Kidney glomerular epithelial cell (primary cell): ENCODE measurements at regions not wholly inside any gene's neighbourhood (a gene's known extent, or its start where the extent isn't known, plus 50 kb on each side); places are given as distances from the start of the nearest gene placed in this dataset.

Source experiments
- DNase-seq: peaks from one replicate; lab custom pipeline; 2025; lab: John Stamatoyannopoulos, UW

DNA sequence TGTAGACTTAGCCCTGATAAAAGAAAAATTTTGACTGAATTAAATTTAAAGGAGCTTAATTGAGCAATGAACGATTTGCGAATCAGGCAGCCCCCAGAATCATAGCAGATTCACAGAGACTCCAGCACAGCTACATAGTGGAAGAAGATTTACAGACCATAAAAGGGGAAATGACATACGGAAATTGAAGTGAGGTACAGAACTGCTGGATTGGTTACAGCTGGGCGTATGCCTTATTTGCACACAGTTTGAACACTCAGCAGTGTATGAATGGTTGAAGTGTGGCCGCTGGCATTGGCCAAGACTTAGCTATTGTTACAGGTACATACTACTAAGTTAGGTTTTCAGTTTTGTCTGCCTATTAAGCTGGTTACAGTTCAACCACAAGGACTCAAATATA, 433.5 kb upstream of the CELF2 start:
- DNase-seq = no peak

DNA sequence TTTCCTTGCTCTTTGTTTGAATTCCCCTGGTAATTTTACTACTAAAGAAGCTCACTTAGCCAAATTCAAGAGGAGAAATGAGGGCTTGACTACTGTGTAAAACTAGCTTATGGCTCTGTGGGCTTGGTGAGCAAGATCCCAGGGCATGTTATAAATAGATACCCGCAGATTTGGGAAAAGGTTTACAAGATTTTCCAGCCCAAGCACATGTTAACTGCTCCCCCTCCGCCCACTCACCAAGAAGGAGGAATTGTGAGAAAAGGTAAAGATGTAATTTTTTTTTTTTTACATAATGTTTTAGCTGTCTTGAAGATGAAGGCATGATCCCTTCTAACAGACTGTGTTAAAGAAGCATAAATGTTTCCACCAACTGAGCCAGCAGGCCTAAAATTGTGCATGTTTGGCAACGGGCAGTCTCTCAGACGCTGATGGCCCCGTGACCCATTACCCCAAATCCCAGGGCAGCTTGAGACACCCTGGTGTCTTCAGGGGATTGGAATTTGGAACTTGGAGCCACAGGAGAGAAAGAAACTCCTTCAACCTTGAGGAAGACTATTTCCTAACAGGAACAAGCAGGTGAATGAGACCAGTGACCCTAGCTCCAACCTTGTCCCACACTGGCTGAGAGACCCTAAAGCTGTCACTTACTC, 429.8 kb upstream of the CELF2 start:
- DNase-seq = no peak

DNA sequence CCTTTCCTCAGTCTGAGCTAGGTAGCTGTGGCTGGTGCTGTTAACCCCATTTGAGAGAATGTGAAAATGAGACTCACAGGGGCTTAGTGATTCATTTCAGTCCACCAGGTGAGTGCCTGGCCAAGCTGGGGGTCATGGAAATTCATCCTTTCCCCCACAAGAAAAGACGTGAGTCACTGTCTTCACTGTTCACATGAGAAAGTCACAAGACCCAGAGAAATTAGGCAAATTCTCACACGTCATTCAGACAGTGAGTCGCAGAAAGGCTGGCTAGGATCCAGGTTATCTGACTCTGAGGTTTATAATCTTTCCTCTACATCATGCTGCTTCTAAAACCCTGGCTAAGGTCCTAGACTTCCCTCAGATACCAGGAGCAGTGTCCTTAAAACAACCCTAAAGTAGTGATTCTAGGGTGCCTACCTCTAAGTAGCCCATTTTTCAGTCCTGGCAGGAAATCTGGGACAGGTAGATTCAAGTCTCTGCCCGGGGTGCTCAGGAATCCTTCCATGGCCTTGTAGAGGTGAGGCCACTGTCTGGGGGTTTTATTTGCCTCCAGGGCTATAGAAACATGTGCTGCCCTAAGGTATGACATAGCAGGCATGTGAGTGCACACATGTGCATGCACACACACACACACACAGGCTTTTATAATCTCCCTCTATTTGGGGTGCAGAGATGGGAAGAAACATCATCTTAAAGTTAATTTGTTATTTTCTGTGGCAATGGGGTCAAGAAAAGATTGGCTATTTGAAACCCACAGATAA, 427.9 kb upstream of the CELF2 start:
- peak; percentile 12 for DNase-seq

DNA sequence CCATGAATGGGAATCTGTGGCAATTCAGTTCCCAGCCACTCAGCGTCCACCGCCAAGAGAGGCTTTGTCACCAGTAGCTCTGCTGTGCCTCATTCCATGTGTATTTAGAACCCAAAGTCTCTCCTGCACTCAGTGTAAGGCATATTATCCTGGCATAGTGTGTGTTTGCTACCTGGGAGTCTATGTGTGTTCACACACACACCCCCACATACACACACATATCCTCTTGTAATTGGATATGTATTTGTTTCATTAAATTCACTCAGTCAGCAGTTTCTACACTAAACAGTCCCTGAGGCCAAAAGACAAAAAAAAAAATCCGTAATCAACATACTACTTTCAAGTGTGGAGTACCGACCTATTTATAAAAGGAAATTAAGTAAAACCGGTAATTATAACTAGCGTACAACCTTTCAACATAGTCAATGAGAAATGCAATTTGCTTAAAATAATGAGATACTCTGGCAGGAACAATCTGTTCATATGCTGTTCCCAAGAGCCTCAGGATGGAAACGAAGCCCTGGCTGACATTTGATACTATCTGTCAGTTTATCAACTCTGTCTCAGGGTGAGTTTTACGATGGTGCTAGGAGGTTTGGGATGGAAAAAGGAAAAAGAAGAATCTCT, 425.8 kb upstream of the CELF2 start:
- DNase-seq = no peak

GRCh38 chr10:10596256-10596655, 421.4 kb upstream of the CELF2 start:
- no peak for DNase-seq

GRCh38 chr10:10598297-10598696, 419.4 kb upstream of the CELF2 start:
- no peak for DNase-seq

- DNase-seq = no peak
Measured at GRCh38 chr10:10600004-10600403, 417.7 kb upstream of the CELF2 start.

- no peak for DNase-seq
Measured at GRCh38 chr10:10605551-10606081, 412.1 kb upstream of the CELF2 start.

DNA sequence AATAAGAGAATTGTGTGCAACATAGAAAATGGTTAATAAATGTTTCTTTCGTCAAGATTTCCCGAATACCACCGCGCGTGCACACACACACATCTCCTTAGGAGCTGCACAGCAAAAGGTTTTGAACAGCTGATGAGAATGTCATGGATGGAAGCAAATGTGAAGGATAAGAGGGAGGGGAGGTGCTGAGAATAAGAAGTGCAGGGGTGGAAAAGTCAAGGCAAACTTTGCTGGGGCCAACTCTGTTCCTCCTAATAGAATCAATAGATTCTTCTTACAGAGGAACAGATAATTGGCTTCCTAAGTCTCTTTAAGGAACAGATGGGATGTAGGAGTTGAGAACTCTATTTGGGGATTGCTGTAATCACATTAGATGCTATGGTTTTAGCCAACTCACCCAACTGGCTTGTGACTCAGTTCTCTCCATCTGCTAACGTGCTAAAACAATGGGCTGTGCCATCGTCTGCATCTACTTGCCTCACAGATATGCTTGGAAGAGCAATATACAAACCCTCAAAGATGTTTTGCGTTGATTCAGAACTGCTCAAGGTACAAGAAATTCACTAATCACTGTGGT, 408.2 kb upstream of the CELF2 start:
- no peak for DNase-seq

GRCh38 chr10:10610171-10610570, 407.5 kb upstream of the CELF2 start:
- DNase-seq = no peak

GRCh38 chr10:10612151-10612550, 405.5 kb upstream of the CELF2 start:
- DNase-seq = no peak

DNA sequence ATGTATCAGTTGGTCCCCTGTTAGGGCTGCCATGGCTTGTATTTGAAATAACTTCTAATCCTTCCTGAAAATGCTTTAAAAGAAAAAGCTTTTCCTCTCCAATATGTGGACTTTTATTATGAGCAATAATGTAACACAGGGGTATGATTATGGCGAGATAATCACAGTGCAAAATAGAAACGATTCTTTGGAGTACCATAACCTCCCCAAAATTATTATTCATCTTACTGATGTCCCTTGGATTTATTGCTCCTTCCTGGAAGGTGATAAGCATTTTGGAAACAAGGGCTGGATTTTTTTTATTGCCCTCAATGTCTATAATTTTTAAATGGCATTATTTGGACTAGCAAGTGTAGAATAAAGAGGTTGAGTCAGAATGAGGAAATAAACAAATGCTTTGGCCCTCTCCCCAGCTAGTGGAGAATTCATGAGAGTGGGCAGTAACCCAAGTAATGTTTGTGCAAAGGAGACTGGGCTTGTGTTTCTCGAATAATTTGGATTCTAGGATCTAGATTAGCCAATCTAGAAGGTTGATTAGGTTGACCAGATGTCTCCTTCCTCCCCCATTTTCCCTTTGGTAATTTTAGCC, 403.9 kb upstream of the CELF2 start:
- DNase-seq = no peak

- no peak for DNase-seq
Measured at GRCh38 chr10:10617686-10618085, 400.0 kb upstream of the CELF2 start.

DNA sequence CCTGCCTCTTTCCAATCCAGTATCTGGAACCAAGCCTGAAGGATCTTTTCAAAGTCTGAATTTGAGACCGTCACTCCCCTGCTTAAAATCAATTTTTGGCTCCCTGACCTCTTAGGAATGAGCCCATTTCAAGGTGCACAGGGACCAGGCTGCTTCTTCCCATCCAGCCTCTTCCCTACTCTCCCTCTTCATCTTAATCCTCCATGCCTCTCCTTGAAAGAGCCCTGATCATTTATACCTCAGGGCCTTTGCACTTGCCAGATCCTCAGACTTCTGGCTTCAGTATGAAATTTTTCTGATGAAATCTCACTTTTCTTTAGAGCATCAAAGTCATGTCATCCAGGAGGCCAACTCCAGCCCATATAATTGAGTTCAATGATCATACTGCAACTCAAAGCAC, 399.5 kb upstream of the CELF2 start:
- DNase-seq = no peak

DNA sequence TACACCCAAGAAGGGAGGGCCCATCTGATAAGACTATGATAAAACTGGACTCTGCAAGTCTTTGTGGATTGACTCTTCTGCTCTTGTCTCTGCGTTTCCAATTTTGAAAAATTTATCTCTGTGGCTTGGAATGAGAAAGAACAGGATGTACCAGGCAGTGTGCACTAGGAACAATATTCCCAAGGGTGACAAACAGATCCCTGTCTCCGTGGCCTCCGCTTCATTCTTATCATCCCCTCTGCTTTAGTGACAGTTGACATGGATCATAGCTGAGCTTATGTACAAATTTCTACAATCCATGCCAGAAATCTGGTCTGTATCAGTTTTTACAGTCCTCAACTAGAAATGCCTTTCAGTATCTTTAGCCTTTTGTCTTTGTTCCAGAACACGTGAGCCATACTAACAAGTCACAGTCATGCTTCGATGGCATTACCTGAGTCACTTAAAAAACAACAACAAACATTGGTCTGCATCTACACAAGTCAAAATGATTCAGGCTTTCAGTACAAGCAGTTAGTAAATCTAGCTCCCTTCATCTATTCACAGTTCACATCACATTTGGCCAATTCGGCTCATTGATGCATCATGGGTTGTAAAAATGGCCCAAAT, 393.6 kb upstream of the CELF2 start:
- DNase-seq = no peak

DNA sequence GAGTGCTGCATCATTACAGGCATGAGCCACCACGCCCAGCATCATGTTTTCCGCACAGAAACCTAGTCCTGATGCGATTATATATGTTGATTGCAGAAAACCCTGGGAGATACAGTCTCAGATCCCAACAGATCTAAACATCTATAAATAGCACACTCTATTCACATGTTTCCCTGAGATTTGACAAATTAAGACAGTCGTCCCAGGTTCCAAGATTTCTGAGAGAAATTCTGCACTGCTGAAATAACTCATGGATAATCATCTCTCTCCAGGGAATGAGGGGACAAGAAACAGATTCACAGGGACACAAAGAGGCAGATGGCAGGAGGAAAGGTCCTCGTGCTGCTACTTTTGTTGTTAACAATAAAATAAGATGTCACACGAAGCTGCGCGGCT, 393.1 kb upstream of the CELF2 start:
- no peak for DNase-seq

- no peak for DNase-seq
Measured at GRCh38 chr10:10625491-10625890, 392.2 kb upstream of the CELF2 start.

GRCh38 chr10:10626734-10627133, 390.9 kb upstream of the CELF2 start:
- DNase-seq = no peak

GRCh38 chr10:10627414-10627813, 390.3 kb upstream of the CELF2 start:
- no peak for DNase-seq

- no peak for DNase-seq
Measured at GRCh38 chr10:10629512-10629911, 388.2 kb upstream of the CELF2 start.

- no peak for DNase-seq
Measured at GRCh38 chr10:10630281-10630680, 387.4 kb upstream of the CELF2 start.

DNA sequence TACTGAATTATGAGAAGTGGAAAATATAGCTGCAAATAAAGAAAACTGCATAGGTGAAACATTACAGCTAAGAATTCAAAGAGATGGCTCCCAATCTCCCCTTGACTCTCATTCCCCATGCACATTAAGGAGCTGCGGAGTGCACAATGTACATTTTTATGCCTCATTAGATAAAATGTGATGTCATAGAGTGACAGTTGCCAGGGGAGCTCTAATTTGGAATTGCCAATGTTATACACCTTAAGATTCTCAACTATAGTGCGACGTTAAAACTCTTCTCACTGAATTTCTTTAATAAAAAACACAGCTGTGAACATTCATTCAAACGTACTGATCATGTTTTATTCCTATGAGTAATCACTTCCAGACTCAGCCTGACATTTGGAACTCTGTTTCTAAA, 386.9 kb upstream of the CELF2 start:
- no peak for DNase-seq
